Spleen (tissue), 11 donors: ENCODE measurements at regions not wholly inside any gene's neighbourhood (a gene's known extent, or its start where the extent isn't known, plus 50 kb on each side); places are given as distances from the start of the nearest gene placed in this dataset.

ENCODE experiments used
- DNase-seq: peaks from one replicate; pipeline ENCODE4 v3.0.0-alpha.2; 2020
- H3K27ac ChIP-seq, 8 donors: fragments of 200-600 bp; sonication (generic) in 7 of 8; 1 replicate in 4 of 8; 2 replicates in 4 of 8; pipeline versions ENCODE4 v1.5.0 to v1.8.0; 2016 to 2021; ENCODE audit warnings: inconsistent platforms in 4 of 8, mild to moderate bottlenecking in 4 of 8, moderate library complexity in 1 of 8
- H3K27me3 ChIP-seq, 7 donors: fragments of 200-600 bp; sonication (generic) in 6 of 7; replicated peaks in 1 of 7; 1 replicate in 4 of 7; 2 replicates in 3 of 7; pipeline versions ENCODE4 v1.5.0 to v1.8.0; 2016 to 2021; ENCODE audit warnings: inconsistent platforms in 3 of 7, mild to moderate bottlenecking in 1 of 7
- H3K36me3 ChIP-seq, 6 donors: fragments of 200-600 bp; sonication (generic) in 5 of 6; 1 replicate in 4 of 6; 2 replicates in 2 of 6; pipeline versions ENCODE4 v1.5.0 to v1.8.0; 2016 to 2021; ENCODE audit warnings: inconsistent platforms in 2 of 6
- H3K4me1 ChIP-seq, 6 donors: fragments of 200-600 bp; sonication (generic) in 5 of 6; 1 replicate in 3 of 6; 2 replicates in 3 of 6; pipeline versions ENCODE4 v1.5.0 to v1.8.0; 2016 to 2021; ENCODE audit warnings: inconsistent platforms in 3 of 6
- H3K4me3 ChIP-seq, 8 donors: fragments of 200-600 bp; sonication (generic) in 7 of 8; 1 replicate in 4 of 8; 2 replicates in 4 of 8; pipeline versions ENCODE4 v1.5.0 to v1.8.0; 2016 to 2021; ENCODE audit warnings: inconsistent platforms in 4 of 8, mild to moderate bottlenecking in 4 of 8, moderate library complexity in 2 of 8
- H3K9me3 ChIP-seq, 8 donors: fragments of 200-600 bp; sonication (generic) in 7 of 8; 1 replicate in 4 of 8; 2 replicates in 4 of 8; pipeline versions ENCODE4 v1.5.0 to v1.8.0; 2016 to 2021; ENCODE audit warnings: inconsistent platforms in 4 of 8
- POLR2A ChIP-seq, 3 donors: fragments of 450-650 bp; IDR thresholded peaks; one replicate each; pipeline ENCODE4 v1.5.1; 2017; ENCODE audit warnings: antibody characterized with exemption in 3 of 3, mild to moderate bottlenecking in 1 of 3
- POLR2AphosphoS5 ChIP-seq, 3 donors: sonication (generic); formaldehyde crosslinking; IDR thresholded peaks; one replicate each; pipeline ENCODE4 v1.5.1; 2017; ENCODE audit warnings: antibody characterized with exemption in 3 of 3
- WGBS, 5 donors: extraction: QIAGEN DNeasy Blood & Tissue Kit in 3 of 5; methylation state at CpG; one replicate each; pipeline versions ENCODE4 v1.1.5 to v1.1.7; 2013 to 2018; 5-methylcytosine and 5-hydroxymethylcytosine counted together
- intact Hi-C: fragments of 100-400 bp; cut with DNase I; formaldehyde crosslinking; loops from one replicate; pipeline ENCODE4 v1.15.0; 2023; ENCODE audit warnings: low total_unique reads
- TF ChIP-seq, protein P1 (sequence below), 11 experiments: fragments of 200-600 bp in 7 of 11; fragments of 450-650 bp in 4 of 11; sonication (generic) in 4 of 11; IDR thresholded peaks in 8 of 11; conservative IDR thresholded peaks in 3 of 11; 1 replicate in 7 of 11; 2 replicates in 4 of 11; pipeline versions ENCODE4 v1.4.0 to v1.8.0; 2016 to 2021; ENCODE audit warnings: antibody characterized with exemption in 11 of 11, inconsistent platforms in 4 of 11, mild to moderate bottlenecking in 1 of 11
- donor health status: healthy with polysubstance abuse.
- donor health status: DM: no; HTN: no; CAD: no; lungs with moderate emphysema.
- donor health status: DM: no; HTN: no; CAD: no.
- donor health status: Bipolar disorder and iron deficiency.
- donor health status: healthy.
- donor health status: DM: no; HTN: no; CAD: no.
- donor health status: DM: yes; HTN: yes; CAD: no.

DNA sequence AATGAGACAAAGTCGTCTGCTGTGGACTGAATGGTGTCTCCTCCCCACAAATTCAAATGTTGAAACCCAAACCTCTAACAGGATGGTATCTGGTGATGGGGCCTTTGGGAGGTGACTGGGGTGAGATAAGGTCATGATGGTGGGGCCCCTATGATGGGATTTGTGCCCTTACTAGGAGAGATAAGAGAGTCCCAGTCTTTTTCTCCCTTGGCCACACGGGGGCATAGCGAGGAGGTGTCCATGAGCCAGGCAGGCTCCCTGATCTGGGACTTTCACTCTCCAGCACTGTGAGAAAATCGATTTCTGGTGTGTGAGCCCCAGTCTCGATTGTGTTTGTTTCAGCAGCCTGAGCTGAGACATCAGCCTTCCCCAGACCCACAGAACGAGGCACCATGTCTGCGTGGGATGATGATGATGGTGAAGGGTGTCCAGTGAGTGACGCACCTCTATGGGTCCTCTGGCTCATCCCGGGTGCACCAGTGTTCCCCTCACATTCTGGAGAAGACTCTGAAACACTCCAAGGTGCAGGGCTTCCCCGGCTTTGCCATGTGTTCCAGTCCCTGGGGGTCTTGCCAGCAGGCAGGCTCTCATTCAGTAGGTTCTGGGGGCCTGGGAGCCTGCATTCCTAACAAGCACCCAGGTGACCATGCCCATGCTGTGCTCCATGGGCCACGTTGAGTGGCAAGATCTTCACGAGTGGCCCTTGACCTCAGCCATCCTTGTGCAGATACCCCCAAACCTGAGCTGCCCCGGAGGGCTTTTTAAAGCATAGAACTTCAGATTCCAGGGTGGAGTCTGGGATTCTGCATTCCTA, 363.0 kb downstream of the CTTN start:
- TF ChIP-seq POLR2AphosphoS5 (IDR thresholded peaks at IDR 0.05) (no peak), POLR2A (IDR thresholded peaks at IDR 0.05) (no peak)
- TF ChIP-seq, protein P1, sequence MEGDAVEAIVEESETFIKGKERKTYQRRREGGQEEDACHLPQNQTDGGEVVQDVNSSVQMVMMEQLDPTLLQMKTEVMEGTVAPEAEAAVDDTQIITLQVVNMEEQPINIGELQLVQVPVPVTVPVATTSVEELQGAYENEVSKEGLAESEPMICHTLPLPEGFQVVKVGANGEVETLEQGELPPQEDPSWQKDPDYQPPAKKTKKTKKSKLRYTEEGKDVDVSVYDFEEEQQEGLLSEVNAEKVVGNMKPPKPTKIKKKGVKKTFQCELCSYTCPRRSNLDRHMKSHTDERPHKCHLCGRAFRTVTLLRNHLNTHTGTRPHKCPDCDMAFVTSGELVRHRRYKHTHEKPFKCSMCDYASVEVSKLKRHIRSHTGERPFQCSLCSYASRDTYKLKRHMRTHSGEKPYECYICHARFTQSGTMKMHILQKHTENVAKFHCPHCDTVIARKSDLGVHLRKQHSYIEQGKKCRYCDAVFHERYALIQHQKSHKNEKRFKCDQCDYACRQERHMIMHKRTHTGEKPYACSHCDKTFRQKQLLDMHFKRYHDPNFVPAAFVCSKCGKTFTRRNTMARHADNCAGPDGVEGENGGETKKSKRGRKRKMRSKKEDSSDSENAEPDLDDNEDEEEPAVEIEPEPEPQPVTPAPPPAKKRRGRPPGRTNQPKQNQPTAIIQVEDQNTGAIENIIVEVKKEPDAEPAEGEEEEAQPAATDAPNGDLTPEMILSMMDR (IDR thresholded peaks at IDR 0.05 in 8 of 11, conservative IDR thresholded peaks at IDR 0.05 in 3 of 11), result no peak
- Histone ChIP-seq H3K27me3 (peaks cover 0 to 15% (median 0%) of the 10 kb centered on the region in 7 donors), H3K4me3 (no peak overlapping the region), H3K9me3 (peaks cover 0 to 17% (median 10%) of the 10 kb centered on the region in 8 donors), H3K4me1 (no peaks in the 10 kb centered on the region), H3K36me3 (no peaks in the 10 kb centered on the region), H3K27ac (no peak overlapping the region)
- intact Hi-C loops, result no loop called here
- 80 to 99% (median 88%) methylated on average over 7 to 13 of the region's 13 CpGs for WGBS, 5 donors
- DNase-seq, result peak; percentile 51

- peaks cover 0 to 11% (median 0%) of the 10 kb centered on the region in 7 donors for H3K27me3 ChIP-seq
- 78 to 85% (median 82%) methylated on average over 10 to 11 of the region's 11 CpGs for WGBS, 5 donors
- TF ChIP-seq POLR2A (IDR thresholded peaks at IDR 0.05), result no peak
- no peak for TF ChIP-seq POLR2AphosphoS5 (IDR thresholded peaks at IDR 0.05)
- TF ChIP-seq, protein P1 (IDR thresholded peaks at IDR 0.05 in 8 of 11, conservative IDR thresholded peaks at IDR 0.05 in 3 of 11), result no peak
- H3K36me3 ChIP-seq, result no peaks in the 10 kb centered on the region
- no peaks in the 10 kb centered on the region for H3K4me1 ChIP-seq
- peaks cover 0 to 17% (median 10%) of the 10 kb centered on the region in 8 donors for H3K9me3 ChIP-seq
- no peak overlapping the region for H3K4me3 ChIP-seq
- H3K27ac ChIP-seq, result no peak overlapping the region
- intact Hi-C loops, result no loop called here
- DNase-seq, result no peak
These were observed 363.6 kb downstream of the CTTN start for GRCh38 chr11:70761908-70762337.

GRCh38 chr11:70762810-70763209, 364.5 kb downstream of the CTTN start:
- H3K4me1 ChIP-seq, result no peaks in the 10 kb centered on the region
- H3K36me3 ChIP-seq, result no peaks in the 10 kb centered on the region
- TF ChIP-seq, protein P1 (IDR thresholded peaks at IDR 0.05 in 8 of 11, conservative IDR thresholded peaks at IDR 0.05 in 3 of 11), result no peak
- TF ChIP-seq POLR2A (IDR thresholded peaks at IDR 0.05) (no peak), POLR2AphosphoS5 (IDR thresholded peaks at IDR 0.05) (no peak)
- no peak overlapping the region for H3K4me3 ChIP-seq
- intact Hi-C loops, result no loop called here
- peak; percentile 41 for DNase-seq
- WGBS, 5 donors, result 84 to 90% (median 85%) methylated on average over 7 of the region's 7 CpGs
- H3K27me3 ChIP-seq, result peaks cover 0 to 6% (median 0%) of the 10 kb centered on the region in 7 donors
- no peak overlapping the region for H3K27ac ChIP-seq
- H3K9me3 ChIP-seq, result peaks cover 0 to 17% (median 10%) of the 10 kb centered on the region in 8 donors

GRCh38 chr11:70763606-70764005, 365.3 kb downstream of the CTTN start:
- Histone ChIP-seq H3K4me1 (no peaks in the 10 kb centered on the region), H3K4me3 (no peak overlapping the region), H3K9me3 (peaks cover 0 to 15% (median 10%) of the 10 kb centered on the region in 8 donors), H3K36me3 (no peaks in the 10 kb centered on the region), H3K27me3 (peaks cover 0 to 7% (median 0%) of the 10 kb centered on the region in 7 donors), H3K27ac (no peak overlapping the region)
- 69 to 90% (median 80%) methylated on average over 3 of the region's 3 CpGs for WGBS, 5 donors
- intact Hi-C loops, result no loop called here
- TF ChIP-seq, protein P1 (IDR thresholded peaks at IDR 0.05 in 8 of 11, conservative IDR thresholded peaks at IDR 0.05 in 3 of 11), result no peak
- TF ChIP-seq POLR2AphosphoS5 (IDR thresholded peaks at IDR 0.05) (no peak), POLR2A (IDR thresholded peaks at IDR 0.05) (no peak)
- no peak for DNase-seq
